ENCODE measurements at regions not wholly inside any gene's neighbourhood (a gene's known extent, or its start where the extent isn't known, plus 50 kb on each side); places are given as distances from the start of the nearest gene placed in this dataset.

- DNase-seq (ENCODE audit: low read depth in 3 of 3) = no peak
Observed at GRCh38 chr15:95857124-95857757, 473.3 kb upstream of the NR2F2 start.

- no peak for DNase-seq (ENCODE audit: low read depth in 3 of 3)
Observed at GRCh38 chr15:95857758-95858157, 472.7 kb upstream of the NR2F2 start.

- no peak for DNase-seq (ENCODE audit: low read depth in 3 of 3)
Observed at GRCh38 chr15:95860406-95860805, 470.1 kb upstream of the NR2F2 start.

- DNase-seq (ENCODE audit: low read depth in 3 of 3) = no peak
Observed at GRCh38 chr15:95864467-95864886, 466.0 kb upstream of the NR2F2 start.

GRCh38 chr15:95865330-95865739 is 465.2 kb upstream of the NR2F2 start:
- DNase-seq (ENCODE audit: low read depth in 3 of 3) = no peak

- no peak for DNase-seq (ENCODE audit: low read depth in 3 of 3)
Observed at GRCh38 chr15:95866711-95867440, 463.6 kb upstream of the NR2F2 start.

GRCh38 chr15:95868450-95868849 is 462.1 kb upstream of the NR2F2 start:
- no peak for DNase-seq (ENCODE audit: low read depth in 3 of 3)

- no peak for DNase-seq (ENCODE audit: low read depth in 3 of 3)
Observed at GRCh38 chr15:95868970-95869369, 461.5 kb upstream of the NR2F2 start.

GRCh38 chr15:95869920-95870319 is 460.6 kb upstream of the NR2F2 start:
- DNase-seq (ENCODE audit: low read depth in 3 of 3) = no peak

GRCh38 chr15:95872366-95872771 is 458.1 kb upstream of the NR2F2 start:
- DNase-seq (ENCODE audit: low read depth in 3 of 3) = no peak

GRCh38 chr15:95874637-95875036 is 455.9 kb upstream of the NR2F2 start:
- no peak for DNase-seq (ENCODE audit: low read depth in 3 of 3)

- no peak for DNase-seq (ENCODE audit: low read depth in 3 of 3)
Observed at GRCh38 chr15:95875121-95875643, 455.3 kb upstream of the NR2F2 start.

- DNase-seq (ENCODE audit: low read depth in 3 of 3) = no peak
Observed at GRCh38 chr15:95880031-95880570, 450.4 kb upstream of the NR2F2 start.

- no peak for DNase-seq (ENCODE audit: low read depth in 3 of 3)
Observed at GRCh38 chr15:95880630-95881029, 449.9 kb upstream of the NR2F2 start.

- no peak for DNase-seq (ENCODE audit: low read depth in 3 of 3)
Observed at GRCh38 chr15:95883064-95883463, 447.4 kb upstream of the NR2F2 start.

GRCh38 chr15:95884276-95884675 is 446.2 kb upstream of the NR2F2 start:
- no peak for DNase-seq (ENCODE audit: low read depth in 3 of 3)

GRCh38 chr15:95887666-95888390 is 442.7 kb upstream of the NR2F2 start:
- DNase-seq (ENCODE audit: low read depth in 3 of 3) = no peak

- DNase-seq (ENCODE audit: low read depth in 3 of 3) = no peak
Observed at GRCh38 chr15:95888762-95889161, 441.7 kb upstream of the NR2F2 start.

- DNase-seq (ENCODE audit: low read depth in 3 of 3) = no peak
Observed at GRCh38 chr15:95894407-95894956, 436.0 kb upstream of the NR2F2 start.

GRCh38 chr15:95895508-95895907 is 435.0 kb upstream of the NR2F2 start:
- DNase-seq (ENCODE audit: low read depth in 3 of 3) = no peak

GRCh38 chr15:95897651-95898050 is 432.8 kb upstream of the NR2F2 start:
- no peak for DNase-seq (ENCODE audit: low read depth in 3 of 3)

- no peak for DNase-seq (ENCODE audit: low read depth in 3 of 3)
Observed at GRCh38 chr15:95898761-95899160, 431.7 kb upstream of the NR2F2 start.

Measured in stimulated activated CD4-positive, alpha-beta T cell treated with anti-CD3 and anti-CD28 coated beads, TNF-alpha, amount 100 ng/mL, for 48 hours (primary cell).